ENCODE measurements at regions not wholly inside any gene's neighbourhood (a gene's known extent, or its start where the extent isn't known, plus 50 kb on each side); places are given as distances from the start of the nearest gene placed in this dataset.
"Not testable (repeated sequence)": the region's sequence is repeated elsewhere in the genome, so short reads cannot be mapped to it uniquely, and the experiment has no call there.

GRCh38 chr11:16520713-16521112 is 164.4 kb upstream of the SOX6 start:
- not testable (repeated sequence) for TF ChIP-seq RARB (CRISPR knock-in tag; IDR thresholded peaks at IDR 0.05); MAX (IDR thresholded peaks at IDR 0.05); RFX5 (IDR thresholded peaks at IDR 0.05); CTCF (IDR thresholded peaks at IDR 0.05); MYC (IDR thresholded peaks at IDR 0.05; ENCODE audit: borderline replicate concordance, low read length); NR3C1 (IDR thresholded peaks at IDR 0.05); GATA3 (IDR thresholded peaks at IDR 0.05; ENCODE audit: borderline replicate concordance); POLR2A (IDR thresholded peaks at IDR 0.05; ENCODE audit: low read length); EHMT2 (IDR thresholded peaks at IDR 0.05; ENCODE audit: low read depth); SREBF2 (IDR thresholded peaks at IDR 0.05); SMC3 (IDR thresholded peaks at IDR 0.05)

Measured in A549 (cell line).